GM19351 (cell line): ENCODE measurements at regions not wholly inside any gene's neighbourhood (a gene's known extent, or its start where the extent isn't known, plus 50 kb on each side); places are given as distances from the start of the nearest gene placed in this dataset.

Experiments
- ATAC-seq: cut with Tn5 transposase; IDR thresholded peaks from one replicate; pipeline ENCODE4 v1.9.1; 2021; ENCODE audit warnings: mild to moderate bottlenecking, moderate library complexity; ENCODE audit not compliant: unreplicated experiment

GRCh38 chr9:103755441-103755840 is 338.7 kb upstream of the SMC2 start:
- ATAC-seq: no peak

DNA sequence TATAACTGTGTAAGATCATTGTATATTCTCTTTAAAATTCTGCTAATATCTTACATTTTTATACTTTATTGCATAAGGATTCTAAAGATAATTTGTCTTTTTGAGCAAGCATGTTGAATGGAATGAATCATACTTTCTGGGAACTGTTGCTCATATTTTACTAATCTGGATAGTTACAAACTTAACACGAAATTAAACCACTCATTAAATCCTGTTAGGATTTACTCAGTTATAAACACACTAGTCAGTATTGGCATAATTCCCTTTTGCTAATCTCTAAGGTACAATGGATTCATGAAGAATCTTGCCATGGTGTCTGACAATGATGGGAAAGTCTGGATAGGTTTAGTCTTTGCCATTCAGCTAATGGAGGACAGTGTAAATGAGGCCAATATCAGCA is 338.1 kb upstream of the SMC2 start:
- ATAC-seq: no peak

DNA sequence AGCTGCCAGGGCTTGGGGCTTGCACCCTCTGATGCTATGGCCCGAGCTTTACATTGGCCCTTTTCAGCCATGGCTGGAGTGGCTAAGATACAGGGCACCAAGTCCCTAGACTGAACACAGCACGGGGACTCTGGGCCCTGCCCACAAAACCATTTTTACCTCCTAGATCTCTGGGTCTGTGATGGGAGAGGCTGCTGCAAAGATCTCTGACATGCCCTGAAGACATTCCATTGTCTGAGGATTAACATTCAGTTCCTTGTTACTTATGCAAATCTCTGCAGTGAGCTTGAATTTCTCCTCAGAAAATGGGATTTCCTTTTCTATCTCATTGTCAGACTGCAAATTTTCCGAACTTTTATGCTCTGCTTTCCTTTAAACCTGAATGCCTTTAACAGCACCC is 337.0 kb upstream of the SMC2 start:
- no peak for ATAC-seq

DNA sequence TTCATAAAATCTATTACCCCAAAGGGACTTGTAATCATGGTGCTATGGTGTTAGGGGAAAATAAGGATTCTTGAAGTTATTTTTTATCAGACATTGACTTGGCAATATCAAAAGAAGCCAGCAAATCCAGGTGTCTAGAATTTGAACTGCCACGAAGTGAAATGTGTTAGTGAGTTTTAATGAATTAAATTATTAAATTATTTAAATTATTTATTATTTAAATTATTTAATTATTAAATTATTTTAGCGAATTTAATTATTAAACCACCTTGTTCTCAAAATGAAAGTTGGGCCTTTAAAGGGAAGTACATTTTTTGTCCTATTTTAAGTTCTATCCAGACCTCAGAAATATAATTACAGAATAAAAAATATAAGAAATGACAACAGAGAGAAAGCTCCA is 332.6 kb upstream of the SMC2 start:
- ATAC-seq: no peak

DNA sequence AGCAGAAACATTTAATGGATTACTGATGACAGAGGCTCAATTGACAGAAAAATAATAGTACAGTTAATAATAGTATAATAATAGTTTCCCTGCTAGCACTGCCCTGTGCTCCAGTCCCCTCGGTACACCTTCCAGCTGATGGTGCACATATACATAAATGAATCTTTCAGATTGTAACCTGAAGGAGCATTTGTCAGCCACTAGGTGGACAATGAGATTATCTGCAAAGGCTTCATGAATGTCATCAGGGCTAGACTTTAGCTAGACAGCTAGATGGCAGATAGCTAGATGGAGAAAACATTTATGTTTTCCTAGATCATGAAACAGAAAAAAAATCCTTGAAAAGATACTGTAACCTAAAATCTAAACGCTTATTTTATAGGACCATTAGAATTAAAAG is 304.4 kb upstream of the SMC2 start:
- ATAC-seq: peak; percentile 100

GRCh38 chr9:103798620-103799019 is 295.5 kb upstream of the SMC2 start:
- peak; percentile 100 for ATAC-seq

- no peak for ATAC-seq
These were observed 294.1 kb upstream of the SMC2 start for GRCh38 chr9:103799959-103800358.

GRCh38 chr9:103802068-103802467 is 292.0 kb upstream of the SMC2 start:
- no peak for ATAC-seq

DNA sequence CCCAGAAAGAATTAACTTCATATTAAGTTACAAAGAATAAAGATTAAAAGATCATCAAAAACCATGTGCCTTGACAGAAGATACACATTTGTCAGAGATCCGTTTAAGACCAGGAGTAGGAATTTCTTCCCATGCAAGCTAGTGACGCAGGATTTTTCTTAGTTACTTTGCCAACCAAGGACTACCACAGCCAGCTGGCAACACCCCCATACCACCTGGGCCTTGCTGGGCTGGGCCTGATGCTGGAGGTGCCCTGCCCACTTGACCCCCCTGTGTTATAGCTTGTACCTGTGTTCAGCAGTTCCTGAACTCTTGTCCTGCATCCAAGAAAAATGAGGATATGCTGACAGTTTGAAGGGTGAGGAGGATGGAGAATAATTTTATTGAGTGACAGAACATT is 290.9 kb upstream of the SMC2 start:
- ATAC-seq: no peak

GRCh38 chr9:103804077-103804735 is 289.9 kb upstream of the SMC2 start:
- ATAC-seq: no peak

- ATAC-seq: no peak
These were observed 284.4 kb upstream of the SMC2 start for GRCh38 chr9:103809745-103810144.

GRCh38 chr9:103811462-103811861 is 282.6 kb upstream of the SMC2 start:
- ATAC-seq: no peak

DNA sequence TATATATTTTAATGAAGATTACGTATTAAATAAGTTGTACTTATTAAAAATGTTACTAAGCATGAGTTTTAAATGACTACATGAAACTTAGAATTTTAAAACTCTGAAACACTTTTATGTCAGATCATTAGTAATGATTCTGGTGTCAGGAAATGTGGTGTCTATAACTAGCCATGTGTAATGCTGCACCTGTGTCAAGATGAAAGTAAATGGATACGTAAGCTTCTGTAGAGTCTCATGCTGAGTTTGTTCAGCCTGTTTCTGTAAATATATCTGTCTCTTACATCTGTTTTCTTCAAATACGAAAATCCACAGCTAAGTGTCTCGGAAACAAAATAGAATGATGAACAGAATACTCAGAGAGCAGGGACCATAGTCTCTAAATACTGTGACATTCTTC is 278.0 kb upstream of the SMC2 start:
- peak; percentile 54 for ATAC-seq

DNA sequence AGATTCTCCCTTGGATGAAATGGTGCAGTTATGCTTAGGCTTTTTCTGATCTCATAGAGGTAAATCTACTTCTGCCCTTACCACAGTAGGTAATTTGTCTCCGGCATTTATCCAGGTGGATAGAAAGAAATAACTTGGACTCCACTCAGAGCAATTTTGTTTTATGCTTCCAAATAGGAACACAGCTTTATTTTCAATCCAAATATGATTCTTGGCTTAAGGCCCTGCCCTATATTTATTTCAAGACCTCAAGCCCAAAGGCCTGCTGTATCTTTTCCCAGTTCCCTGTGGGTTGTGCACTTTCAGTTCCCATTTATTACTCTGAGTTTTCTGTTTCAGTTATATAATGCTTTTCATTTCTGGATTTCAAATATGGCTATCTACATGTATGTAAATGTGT is 274.2 kb upstream of the SMC2 start:
- ATAC-seq: no peak

- ATAC-seq: no peak
These were observed 273.0 kb upstream of the SMC2 start for GRCh38 chr9:103821115-103821514.

DNA sequence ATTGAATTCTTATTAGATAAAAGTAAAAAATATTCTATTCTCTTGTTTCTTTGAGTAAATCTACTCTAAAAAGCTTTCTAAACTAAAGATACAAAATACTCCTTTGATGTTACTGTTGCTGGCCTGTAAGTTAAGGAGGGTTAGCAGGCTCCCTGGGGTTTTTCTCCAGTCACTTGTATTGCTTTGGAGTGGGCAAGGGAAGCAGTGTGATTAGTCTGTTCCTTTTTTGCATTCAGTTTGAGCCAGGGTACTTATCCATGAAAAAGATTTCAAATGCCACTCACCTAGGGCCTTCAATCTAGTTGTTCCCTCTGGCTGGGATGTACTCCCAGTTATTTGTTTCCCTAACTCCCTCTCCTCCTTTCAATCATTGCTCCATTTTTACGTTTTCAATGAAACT is 256.2 kb upstream of the SMC2 start:
- no peak for ATAC-seq

DNA sequence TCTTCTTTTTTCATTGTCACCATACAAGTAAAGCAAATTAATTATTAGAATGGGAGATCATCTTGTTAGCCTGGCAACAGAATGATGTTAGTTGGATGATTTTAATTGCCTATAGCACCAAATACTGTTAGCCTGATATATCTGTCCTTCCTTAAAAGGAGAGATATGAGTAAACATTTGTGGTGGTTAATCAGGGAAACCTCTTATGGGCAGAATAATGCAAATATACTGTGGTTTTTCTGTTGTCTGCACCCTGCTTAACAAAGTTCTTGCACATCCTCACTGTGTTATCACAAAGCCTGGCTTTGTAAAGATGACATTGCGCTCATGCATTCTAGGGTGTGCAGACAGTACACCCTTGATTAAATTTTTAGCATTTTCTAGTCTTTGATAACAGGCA is 254.9 kb upstream of the SMC2 start:
- ATAC-seq: peak; percentile 66

DNA sequence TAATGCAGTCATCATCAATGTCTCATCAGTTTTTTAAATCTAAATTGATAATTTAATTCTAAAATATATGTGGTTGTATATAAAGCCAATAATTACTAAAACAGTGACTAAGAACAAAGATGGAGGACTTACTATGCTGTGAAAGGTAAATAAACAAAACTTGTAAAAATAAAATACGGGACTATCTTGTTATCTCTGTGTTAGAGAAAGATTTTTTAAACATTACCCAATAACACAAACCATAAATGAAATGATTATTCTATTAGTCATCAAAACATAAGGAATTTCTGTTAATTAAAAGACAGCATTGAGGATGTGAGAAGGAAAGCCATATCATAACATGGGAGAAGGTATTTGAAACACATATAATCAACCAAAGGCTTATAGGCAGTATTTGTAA is 226.2 kb upstream of the SMC2 start:
- ATAC-seq: no peak

DNA sequence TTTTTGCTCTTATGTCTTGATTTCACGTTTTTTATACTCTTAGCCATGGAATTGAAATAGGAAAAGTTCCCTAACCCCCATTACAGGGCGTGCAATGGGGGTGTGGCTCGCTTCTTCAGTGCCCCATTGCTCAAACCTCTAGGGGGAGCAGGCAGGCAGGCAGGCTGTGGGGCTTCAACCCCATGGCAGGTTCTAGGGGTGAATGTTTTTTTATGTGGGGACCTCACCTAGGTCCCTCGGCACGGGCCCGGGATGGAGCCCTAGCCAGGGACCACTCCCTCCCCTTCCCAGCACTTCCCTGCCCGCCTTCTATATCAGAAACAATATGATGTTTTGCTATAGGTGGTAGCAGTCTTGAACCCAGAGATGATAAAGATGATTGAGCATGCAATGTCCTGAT is 221.3 kb upstream of the SMC2 start:
- no peak for ATAC-seq

GRCh38 chr9:103881419-103881818 is 212.7 kb upstream of the SMC2 start:
- no peak for ATAC-seq

- no peak for ATAC-seq
These were observed 204.1 kb upstream of the SMC2 start for GRCh38 chr9:103889989-103890388.

DNA sequence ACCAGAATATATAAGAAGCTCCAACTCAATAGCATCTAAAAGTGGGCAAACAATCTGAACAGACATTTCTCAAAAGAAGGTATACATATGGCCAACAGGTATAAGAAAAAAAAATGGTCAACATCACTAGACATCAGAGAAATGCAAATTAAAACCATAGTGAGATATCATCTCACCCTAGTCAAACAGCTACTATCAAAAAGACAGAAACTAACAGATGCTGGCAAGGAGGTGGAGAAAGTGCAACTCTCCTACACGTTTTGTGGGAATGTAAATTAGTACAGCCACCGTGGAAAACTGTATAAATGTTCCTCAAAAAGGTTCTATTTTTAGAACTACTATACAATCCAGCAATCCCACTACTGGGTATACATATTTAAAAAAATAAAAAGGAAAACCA is 199.9 kb upstream of the SMC2 start:
- ATAC-seq: no peak

- ATAC-seq: no peak
These were observed 195.6 kb upstream of the SMC2 start for GRCh38 chr9:103898550-103898949.
